K562 (cell line): ENCODE measurements at regions not wholly inside any gene's neighbourhood (a gene's known extent, or its start where the extent isn't known, plus 50 kb on each side); places are given as distances from the start of the nearest gene placed in this dataset.

Source experiments
- ATAC-seq: fragments of 200-7000 bp; cut with Tn5 transposase; 3 replicates; pipeline ENCODE4 v1.9.1; 2020; ENCODE audit warnings: moderate library complexity
- BruUV-seq: library from RNA; stranded (reverse); fragments of 400-500 nt; replicated peaks from 2 replicates; lab custom pipeline; 2021; lab: Mats Ljungman, UMichigan
- CTCF ChIA-PET: fragments of 300-600 bp; formaldehyde crosslinking; extraction: SDS; loops from one replicate; lab custom pipeline; 2021; ENCODE audit warnings: low intra/inter-chr PET ratio; lab: Yijun Ruan, JAX
- POLR2A ChIA-PET: fragments of 300-600, 350-650 bp; sonication (Branson Sonifier 250); formaldehyde crosslinking; extraction: SDS; loops from one replicate; lab custom pipeline; 2021; ENCODE audit warnings: antibody characterized with exemption, inconsistent platforms; lab: Yijun Ruan, JAX
- DNase-seq, 4 experiments: peaks; one replicate each; pipeline versions ENCODE4 v3.0.0 to v3.0.0-alpha.2; 2011 to 2018; ENCODE audit warnings: low spot score in 3 of 4, mixed read lengths in 3 of 4; ENCODE audit errors: extremely low read depth in 1 of 4
- FAIRE-seq: peaks from 2 replicates; lab custom pipeline; 2011; peaks lifted over from hg19 to GRCh38; lab: Jason Lieb, UNC
- H2AFZ ChIP-seq: 2 replicates; pipeline ENCODE4 v1.6.0; 2011; ENCODE audit warnings: low read depth, low read length, control low read depth, inconsistent platforms
- H3K27ac ChIP-seq: fragments of 200-600 bp; 3 replicates; pipeline ENCODE4 v1.8.0; 2011; ENCODE audit warnings: low read depth, mild to moderate bottlenecking, control low read depth, inconsistent platforms, low read length, moderate library complexity, mixed read lengths; ENCODE audit errors: extremely low read depth
- H3K27me3 ChIP-seq, 2 experiments: fragments of 300-600 bp in 1 of 2; 2 replicates in 1 of 2; 3 replicates in 1 of 2; pipeline versions ENCODE4 v1.6.0 to v1.8.0; 2011; ENCODE audit warnings: inconsistent platforms in 2 of 2, low read length in 2 of 2, mild to moderate bottlenecking in 1 of 2, mixed read lengths in 1 of 2, moderate library complexity in 1 of 2; ENCODE audit not compliant: control insufficient read depth in 2 of 2, insufficient read depth in 2 of 2
- H3K36me3 ChIP-seq: fragments of 300-600 bp; 3 replicates; pipeline ENCODE4 v1.8.0; 2011; ENCODE audit warnings: mild to moderate bottlenecking, low read length, inconsistent platforms; ENCODE audit not compliant: control insufficient read depth, insufficient read depth
- H3K4me1 ChIP-seq, 2 experiments: fragments of 200-600 bp in 1 of 2; replicated peaks in 1 of 2; 2 replicates in 1 of 2; 3 replicates in 1 of 2; pipeline versions ENCODE4 v1.5.1 to v1.8.0; 2011; ENCODE audit warnings: inconsistent platforms in 2 of 2, low read length in 2 of 2, mild to moderate bottlenecking in 1 of 2, mixed read lengths in 1 of 2, moderate library complexity in 1 of 2; ENCODE audit not compliant: control insufficient read depth in 2 of 2, insufficient read depth in 2 of 2
- H3K4me2 ChIP-seq: 2 replicates; pipeline ENCODE4 v1.6.1; 2011; ENCODE audit warnings: low read length, control low read depth, inconsistent platforms, mixed read lengths; ENCODE audit not compliant: insufficient read depth
- H3K4me3 ChIP-seq: fragments of 200-600 bp; sonication (generic), shearing (Covaris generic); 2 replicates; pipeline ENCODE4 v1.5.1; 2016; ENCODE audit warnings: control low read depth, inconsistent platforms
- H3K79me2 ChIP-seq: fragments of 200-600 bp; 3 replicates; pipeline ENCODE4 v1.8.0; 2011; ENCODE audit warnings: low read length, inconsistent platforms; ENCODE audit not compliant: control insufficient read depth, insufficient read depth
- H3K9ac ChIP-seq, 2 experiments: 2 replicates each; pipeline versions ENCODE4 v1.6.0 to v1.6.1; 2011; ENCODE audit warnings: low read depth in 2 of 2, low read length in 2 of 2, control low read depth in 1 of 2, inconsistent platforms in 1 of 2, mild to moderate bottlenecking in 1 of 2, mixed read lengths in 1 of 2; ENCODE audit not compliant: insufficient read depth in 1 of 2
- H3K9me1 ChIP-seq: one replicate; pipeline ENCODE4 v1.6.0; 2011; ENCODE audit warnings: inconsistent platforms, mild to moderate bottlenecking, low read length, moderate library complexity; ENCODE audit not compliant: control insufficient read depth, insufficient read depth
- H3K9me3 ChIP-seq: replicated peaks from 2 replicates; pipeline ENCODE4 v1.5.1; 2011; ENCODE audit warnings: low read depth, low read length, inconsistent platforms; ENCODE audit not compliant: control insufficient read depth, insufficient read depth
- H4K20me1 ChIP-seq: replicated peaks from 2 replicates; pipeline ENCODE4 v1.6.1; 2011; ENCODE audit warnings: low read length, inconsistent platforms, mixed read lengths; ENCODE audit not compliant: control insufficient read depth, insufficient read depth
- BMI1 ChIP-seq: fragments of 150-350 bp; IDR thresholded peaks from 2 replicates; pipeline ENCODE4 v1.6.1; 2014; ENCODE audit warnings: low read length
- RBM25 ChIP-seq: fragments of 200-400 bp; formaldehyde crosslinking; IDR thresholded peaks from 2 replicates; pipeline ENCODE4 v1.6.1; 2018; ENCODE audit warnings: low read length, low read depth, moderate library complexity; ENCODE audit not compliant: severe bottlenecking
- SRSF3 ChIP-seq: fragments of 200-400 bp; formaldehyde crosslinking; IDR thresholded peaks from 2 replicates; pipeline ENCODE4 v1.6.1; 2016; ENCODE audit warnings: mild to moderate bottlenecking, low read length, moderate library complexity; ENCODE audit not compliant: insufficient read depth
- TARDBP ChIP-seq: fragments of 450-650 bp; IDR thresholded peaks from 2 replicates; pipeline ENCODE4 v1.6.1; 2016
- XRCC5 ChIP-seq: fragments of 200-400 bp; formaldehyde crosslinking; IDR thresholded peaks from 2 replicates; pipeline ENCODE4 v1.6.1; 2017; ENCODE audit warnings: low read depth, mild to moderate bottlenecking, low read length
- WGBS: fragments of 100-300 bp; shearing (Covaris generic); methylation state at CpG from one replicate; pipeline ENCODE4 v1.1.6; 2016; ENCODE audit warnings: low coverage, mixed read lengths; ENCODE audit not compliant: insufficient coverage; ENCODE audit errors: missing lambda C conversion rate; 5-methylcytosine and 5-hydroxymethylcytosine counted together
- in situ Hi-C: fragments of 300-500 bp; cut with MboI; formaldehyde crosslinking; loops from 4 replicates; pipeline ENCODE4 v1.15.0; 2018; ENCODE audit warnings: inconsistent platforms, mixed read lengths
- intact Hi-C: fragments of 100-400 bp; cut with micrococcal nuclease; formaldehyde crosslinking; loops from 2 replicates; pipeline ENCODE4 v1.14.2; 2022
- TF ChIP-seq, protein P1 (sequence below): fragments of 450-650 bp; IDR thresholded peaks from 2 replicates; pipeline ENCODE4 v1.6.1; 2016; ENCODE audit warnings: antibody characterized with exemption

DNA sequence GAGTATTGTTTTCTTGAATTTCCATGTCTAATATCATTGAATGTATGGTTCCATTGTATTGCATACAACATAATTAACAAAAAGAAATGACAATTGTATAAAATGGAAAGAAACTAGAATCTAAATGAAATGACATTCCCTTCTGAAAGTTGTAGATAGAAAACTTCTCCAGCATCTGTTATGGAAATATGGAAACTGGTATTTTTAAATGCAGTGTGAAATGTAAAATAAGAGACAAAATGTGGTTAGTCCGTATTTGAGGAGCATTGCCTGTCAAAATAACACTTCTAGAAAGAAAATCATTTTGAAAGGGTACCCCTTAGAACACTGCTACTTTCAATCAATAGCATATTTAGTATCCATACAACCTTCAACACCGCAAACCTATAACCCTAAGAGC is 286.3 kb upstream of the CELF2 start:
- POLR2A ChIA-PET = no interaction called here
- 0% methylated on average over 2 of the region's 2 CpGs for WGBS
- Histone ChIP-seq H3K9me3 (no peaks in the 10 kb centered on the region), H2AFZ (no peak overlapping the region), H3K4me1 (no peaks in the 10 kb centered on the region), H3K9ac (no peak overlapping the region), H3K79me2 (no peaks in the 10 kb centered on the region), H4K20me1 (no peaks in the 10 kb centered on the region), H3K27ac (no peak overlapping the region), H3K4me3 (no peak overlapping the region), H3K9me1 (no peaks in the 10 kb centered on the region), H3K27me3 (no peaks in the 10 kb centered on the region), H3K36me3 (no peaks in the 10 kb centered on the region), H3K4me2 (no peak overlapping the region)
- no peak for DNase-seq
- in situ Hi-C loops = no loop called here
- BruUV-seq = no TSS peak
- no peak for TF ChIP-seq TARDBP
- no peak for TF ChIP-seq RBM25
- no peak for TF ChIP-seq BMI1
- TF ChIP-seq, protein P1, sequence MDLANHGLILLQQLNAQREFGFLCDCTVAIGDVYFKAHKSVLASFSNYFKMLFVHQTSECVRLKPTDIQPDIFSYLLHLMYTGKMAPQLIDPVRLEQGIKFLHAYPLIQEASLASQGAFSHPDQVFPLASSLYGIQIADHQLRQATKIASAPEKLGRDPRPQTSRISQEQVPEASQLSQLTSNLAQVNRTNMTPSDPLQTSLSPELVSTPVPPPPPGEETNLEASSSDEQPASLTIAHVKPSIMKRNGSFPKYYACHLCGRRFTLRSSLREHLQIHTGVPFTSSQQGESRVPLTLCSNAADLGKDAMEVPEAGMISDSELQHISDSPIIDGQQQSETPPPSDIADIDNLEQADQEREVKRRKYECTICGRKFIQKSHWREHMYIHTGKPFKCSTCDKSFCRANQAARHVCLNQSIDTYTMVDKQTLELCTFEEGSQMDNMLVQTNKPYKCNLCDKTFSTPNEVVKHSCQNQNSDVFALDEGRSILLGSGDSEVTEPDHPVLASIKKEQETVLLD = no peak
- TF ChIP-seq XRCC5 = no peak
- no peak for TF ChIP-seq SRSF3
- intact Hi-C loops = no loop called here
- CTCF ChIA-PET = no interaction called here
- ATAC-seq = no peak
- no peak for FAIRE-seq
